Uterus (tissue), 3 donors: ENCODE measurements at regions not wholly inside any gene's neighbourhood (a gene's known extent, or its start where the extent isn't known, plus 50 kb on each side); places are given as distances from the start of the nearest gene placed in this dataset.

Source experiments
- DNase-seq, 2 donors: peaks; one replicate each; pipeline ENCODE4 v3.0.0-alpha.2; 2019 to 2020
- H3K27ac ChIP-seq, 2 donors: fragments of 200-600 bp; sonication (generic); 1 replicate in 1 of 2; 2 replicates in 1 of 2; pipeline ENCODE4 v1.5.1; 2016 to 2018
- H3K27me3 ChIP-seq, 2 donors: fragments of 200-600 bp; sonication (generic); one replicate each; pipeline ENCODE4 v1.5.1; 2018 to 2019; ENCODE audit warnings: control low read depth in 1 of 2
- H3K36me3 ChIP-seq, 2 donors: fragments of 200-600 bp; sonication (generic); one replicate each; pipeline ENCODE4 v1.5.1; 2019; ENCODE audit warnings: control low read depth in 1 of 2
- H3K4me1 ChIP-seq, 2 donors: fragments of 200-600 bp; sonication (generic); one replicate each; pipeline ENCODE4 v1.5.1; 2018 to 2019; ENCODE audit warnings: control low read depth in 1 of 2
- H3K4me3 ChIP-seq, 2 donors: fragments of 200-600 bp; sonication (generic); 1 replicate in 1 of 2; 2 replicates in 1 of 2; pipeline ENCODE4 v1.5.1; 2018 to 2019; ENCODE audit warnings: mild to moderate bottlenecking in 1 of 2
- H3K9me3 ChIP-seq, 2 donors: fragments of 200-600 bp; sonication (generic); one replicate each; pipeline ENCODE4 v1.5.1; 2019; ENCODE audit warnings: control low read depth in 1 of 2
- POLR2A ChIP-seq, 2 donors: fragments of 450-650 bp; IDR thresholded peaks; one replicate each; pipeline ENCODE4 v1.6.1; 2016; ENCODE audit warnings: antibody characterized with exemption in 2 of 2, mild to moderate bottlenecking in 1 of 2, moderate library complexity in 1 of 2
- intact Hi-C: fragments of 100-400 bp; cut with DNase I; formaldehyde crosslinking; loops from one replicate; pipeline ENCODE4 v1.15.1; 2023; ENCODE audit warnings: low total_unique reads
- TF ChIP-seq, protein P1 (sequence below), 4 experiments: fragments of 200-600 bp in 2 of 4; fragments of 450-650 bp in 2 of 4; sonication (generic) in 2 of 4; IDR thresholded peaks; one replicate each; pipeline ENCODE4 v1.5.1; 2016 to 2019; ENCODE audit warnings: antibody characterized with exemption in 4 of 4, mild to moderate bottlenecking in 2 of 4, moderate library complexity in 1 of 4
- donor health status: DM: yes; HTN: yes; CAD: no.

DNA sequence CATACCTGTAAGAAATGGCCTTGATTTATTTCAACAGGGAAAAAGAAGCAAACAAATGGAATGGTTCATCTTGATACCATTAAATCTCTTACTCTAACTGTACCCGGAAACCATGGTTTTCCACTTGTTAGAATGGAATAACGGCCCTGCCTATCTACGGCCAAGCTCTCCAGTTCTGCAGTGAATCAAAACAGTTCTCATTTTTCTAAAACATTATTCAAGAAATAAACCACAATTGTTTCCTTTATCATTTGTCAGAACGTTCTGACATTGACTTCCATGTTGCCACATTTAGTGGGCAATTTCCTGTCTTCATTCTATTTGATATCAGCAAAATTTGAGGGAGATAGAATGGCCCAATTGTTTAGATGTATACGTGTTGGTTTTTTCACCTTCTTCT is 118.8 kb upstream of the CDH19 start:
- intact Hi-C loops: no loop called here
- H3K27ac ChIP-seq: no peak overlapping the region
- TF ChIP-seq, protein P1, sequence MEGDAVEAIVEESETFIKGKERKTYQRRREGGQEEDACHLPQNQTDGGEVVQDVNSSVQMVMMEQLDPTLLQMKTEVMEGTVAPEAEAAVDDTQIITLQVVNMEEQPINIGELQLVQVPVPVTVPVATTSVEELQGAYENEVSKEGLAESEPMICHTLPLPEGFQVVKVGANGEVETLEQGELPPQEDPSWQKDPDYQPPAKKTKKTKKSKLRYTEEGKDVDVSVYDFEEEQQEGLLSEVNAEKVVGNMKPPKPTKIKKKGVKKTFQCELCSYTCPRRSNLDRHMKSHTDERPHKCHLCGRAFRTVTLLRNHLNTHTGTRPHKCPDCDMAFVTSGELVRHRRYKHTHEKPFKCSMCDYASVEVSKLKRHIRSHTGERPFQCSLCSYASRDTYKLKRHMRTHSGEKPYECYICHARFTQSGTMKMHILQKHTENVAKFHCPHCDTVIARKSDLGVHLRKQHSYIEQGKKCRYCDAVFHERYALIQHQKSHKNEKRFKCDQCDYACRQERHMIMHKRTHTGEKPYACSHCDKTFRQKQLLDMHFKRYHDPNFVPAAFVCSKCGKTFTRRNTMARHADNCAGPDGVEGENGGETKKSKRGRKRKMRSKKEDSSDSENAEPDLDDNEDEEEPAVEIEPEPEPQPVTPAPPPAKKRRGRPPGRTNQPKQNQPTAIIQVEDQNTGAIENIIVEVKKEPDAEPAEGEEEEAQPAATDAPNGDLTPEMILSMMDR (IDR thresholded peaks at IDR 0.05): no peak
- no peak for TF ChIP-seq POLR2A (IDR thresholded peaks at IDR 0.05)
- no peak for DNase-seq
- H3K27me3 ChIP-seq: no peaks in the 10 kb centered on the region
- H3K9me3 ChIP-seq: no peaks in the 10 kb centered on the region
- H3K4me1 ChIP-seq: no peaks in the 10 kb centered on the region
- H3K36me3 ChIP-seq: no peaks in the 10 kb centered on the region
- H3K4me3 ChIP-seq: no peak overlapping the region

DNA sequence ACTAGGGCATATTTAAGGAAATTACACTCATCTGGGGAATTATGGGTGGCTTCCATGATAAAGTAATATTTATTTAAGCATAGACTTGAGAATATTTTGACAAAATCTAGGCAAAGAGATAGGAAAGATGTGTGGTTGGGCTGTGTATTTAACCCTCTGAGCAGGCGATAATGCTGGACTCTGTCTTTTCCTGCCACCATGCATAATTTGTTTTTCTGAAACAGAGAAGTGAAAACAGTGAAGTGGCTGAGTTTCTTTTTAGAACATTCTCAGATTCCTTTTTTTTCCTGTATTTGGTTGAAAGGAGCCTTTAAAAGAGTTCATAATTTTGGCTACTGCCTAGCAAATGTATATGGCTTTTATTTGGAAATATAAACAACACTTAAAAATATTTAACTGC is 104.8 kb upstream of the CDH19 start:
- intact Hi-C loops: no loop called here
- no peaks in the 10 kb centered on the region for H3K4me1 ChIP-seq
- TF ChIP-seq, protein P1 (IDR thresholded peaks at IDR 0.05): no peak
- no peak for TF ChIP-seq POLR2A (IDR thresholded peaks at IDR 0.05)
- DNase-seq: no peak
- no peaks in the 10 kb centered on the region for H3K9me3 ChIP-seq
- H3K27ac ChIP-seq: no peak overlapping the region
- no peaks in the 10 kb centered on the region for H3K27me3 ChIP-seq
- H3K4me3 ChIP-seq: no peak overlapping the region
- H3K36me3 ChIP-seq: no peaks in the 10 kb centered on the region

GRCh38 chr18:66707473-66707872 is 103.6 kb upstream of the CDH19 start:
- no peak overlapping the region for H3K27ac ChIP-seq
- H3K36me3 ChIP-seq: no peaks in the 10 kb centered on the region
- no peak for TF ChIP-seq POLR2A (IDR thresholded peaks at IDR 0.05)
- TF ChIP-seq, protein P1 (IDR thresholded peaks at IDR 0.05): no peak
- no peaks in the 10 kb centered on the region for H3K9me3 ChIP-seq
- H3K4me1 ChIP-seq: no peaks in the 10 kb centered on the region
- H3K4me3 ChIP-seq: no peak overlapping the region
- H3K27me3 ChIP-seq: no peaks in the 10 kb centered on the region
- DNase-seq: no peak
- intact Hi-C loops: no loop called here

- intact Hi-C loops: no loop called here
These were observed 91.4 kb upstream of the CDH19 start for GRCh38 chr18:66695281-66695680.

GRCh38 chr18:66694852-66695251 is 91.0 kb upstream of the CDH19 start:
- H3K4me1 ChIP-seq: no peaks in the 10 kb centered on the region
- no peaks in the 10 kb centered on the region for H3K9me3 ChIP-seq
- H3K4me3 ChIP-seq: no peak overlapping the region
- no peak overlapping the region for H3K27ac ChIP-seq
- no peak for TF ChIP-seq POLR2A (IDR thresholded peaks at IDR 0.05)
- TF ChIP-seq, protein P1 (IDR thresholded peaks at IDR 0.05): no peak
- no peak for DNase-seq
- H3K36me3 ChIP-seq: no peaks in the 10 kb centered on the region
- no peaks in the 10 kb centered on the region for H3K27me3 ChIP-seq
- intact Hi-C loops: no loop called here

More at GRCh38 chr18:66695281-66695680, 91.4 kb upstream of the CDH19 start:
- H3K9me3 ChIP-seq: no peaks in the 10 kb centered on the region
- no peak overlapping the region for H3K27ac ChIP-seq
- no peak for DNase-seq
- no peak for TF ChIP-seq POLR2A (IDR thresholded peaks at IDR 0.05)
- TF ChIP-seq, protein P1 (IDR thresholded peaks at IDR 0.05): no peak
- H3K27me3 ChIP-seq: no peaks in the 10 kb centered on the region
- no peak overlapping the region for H3K4me3 ChIP-seq
- H3K4me1 ChIP-seq: no peaks in the 10 kb centered on the region
- H3K36me3 ChIP-seq: no peaks in the 10 kb centered on the region
